ENCODE measurements at regions not wholly inside any gene's neighbourhood (a gene's known extent, or its start where the extent isn't known, plus 50 kb on each side); places are given as distances from the start of the nearest gene placed in this dataset.

DNA sequence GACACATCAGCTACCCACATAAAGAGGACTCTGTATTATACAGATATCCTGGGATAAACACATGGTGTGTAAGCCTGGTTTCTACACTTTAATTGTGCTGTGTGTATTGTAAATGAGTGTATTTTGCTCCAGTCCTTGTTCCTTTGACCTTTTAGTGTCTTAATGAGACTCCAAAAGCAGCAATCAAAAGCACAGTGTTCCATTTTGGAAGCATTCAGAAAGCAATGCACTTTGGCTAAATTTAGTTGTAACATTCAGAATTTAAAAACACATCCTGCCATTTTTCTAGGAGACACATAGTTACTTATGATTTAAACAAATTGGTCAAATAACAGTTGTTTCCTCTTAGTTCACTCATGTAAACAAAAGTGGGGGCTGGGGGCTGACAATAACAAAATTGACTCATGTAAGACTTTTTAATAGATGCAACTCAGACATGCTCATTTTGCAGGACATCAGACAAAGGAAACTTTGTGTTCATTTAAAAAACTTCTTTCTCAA lies 122.2 kb downstream of the GPR37 start:
- TF ChIP-seq POLR2A (IDR thresholded peaks at IDR 0.05) = no peak
- TF ChIP-seq, protein P1, sequence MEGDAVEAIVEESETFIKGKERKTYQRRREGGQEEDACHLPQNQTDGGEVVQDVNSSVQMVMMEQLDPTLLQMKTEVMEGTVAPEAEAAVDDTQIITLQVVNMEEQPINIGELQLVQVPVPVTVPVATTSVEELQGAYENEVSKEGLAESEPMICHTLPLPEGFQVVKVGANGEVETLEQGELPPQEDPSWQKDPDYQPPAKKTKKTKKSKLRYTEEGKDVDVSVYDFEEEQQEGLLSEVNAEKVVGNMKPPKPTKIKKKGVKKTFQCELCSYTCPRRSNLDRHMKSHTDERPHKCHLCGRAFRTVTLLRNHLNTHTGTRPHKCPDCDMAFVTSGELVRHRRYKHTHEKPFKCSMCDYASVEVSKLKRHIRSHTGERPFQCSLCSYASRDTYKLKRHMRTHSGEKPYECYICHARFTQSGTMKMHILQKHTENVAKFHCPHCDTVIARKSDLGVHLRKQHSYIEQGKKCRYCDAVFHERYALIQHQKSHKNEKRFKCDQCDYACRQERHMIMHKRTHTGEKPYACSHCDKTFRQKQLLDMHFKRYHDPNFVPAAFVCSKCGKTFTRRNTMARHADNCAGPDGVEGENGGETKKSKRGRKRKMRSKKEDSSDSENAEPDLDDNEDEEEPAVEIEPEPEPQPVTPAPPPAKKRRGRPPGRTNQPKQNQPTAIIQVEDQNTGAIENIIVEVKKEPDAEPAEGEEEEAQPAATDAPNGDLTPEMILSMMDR (IDR thresholded peaks at IDR 0.05) = no peak
- no peaks in the 10 kb centered on the region for H3K4me1 ChIP-seq
- DNase-seq (no peak), ATAC-seq (no peak)
- no peaks in the 10 kb centered on the region for H3K36me3 ChIP-seq
- H3K27ac ChIP-seq = no peak overlapping the region
- H3K4me3 ChIP-seq = no peak overlapping the region
- intact Hi-C loops (cut with DNase I) = no loop called here
- H3K9me3 ChIP-seq = no peaks in the 10 kb centered on the region
- no peaks in the 10 kb centered on the region for H3K27me3 ChIP-seq

DNA sequence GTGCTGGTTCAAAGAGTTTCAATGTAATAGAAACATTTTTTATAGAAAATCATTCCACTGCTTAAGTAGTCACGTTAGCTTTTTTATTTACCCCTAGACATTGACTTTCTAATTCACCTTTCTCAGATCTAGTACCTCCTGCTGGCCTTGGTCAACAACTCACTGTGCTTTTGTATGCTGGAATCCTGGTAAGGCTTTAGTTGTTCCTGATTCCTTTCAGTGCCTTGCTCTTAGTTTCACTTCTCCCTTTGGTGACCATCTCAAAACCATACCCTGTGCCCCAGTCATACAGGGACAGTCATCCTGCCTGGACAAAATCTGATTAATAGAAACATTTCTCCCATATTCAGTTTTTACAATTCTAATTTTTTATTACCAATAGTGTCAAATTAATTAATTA lies 130.2 kb downstream of the GPR37 start:
- Histone ChIP-seq H3K9me3 (no peaks in the 10 kb centered on the region), H3K27ac (no peak overlapping the region), H3K36me3 (no peaks in the 10 kb centered on the region), H3K4me3 (no peak overlapping the region), H3K4me1 (no peaks in the 10 kb centered on the region), H3K27me3 (no peaks in the 10 kb centered on the region)
- no peak for DNase-seq
- intact Hi-C loops (cut with DNase I) = no loop called here
- TF ChIP-seq, protein P1 (IDR thresholded peaks at IDR 0.05) = no peak
- TF ChIP-seq POLR2A (IDR thresholded peaks at IDR 0.05) = no peak
- ATAC-seq = no peak
- WGBS, 4 donors = 41 to 55% (median 42%) methylated on average over 1 of the region's 1 CpG

DNA sequence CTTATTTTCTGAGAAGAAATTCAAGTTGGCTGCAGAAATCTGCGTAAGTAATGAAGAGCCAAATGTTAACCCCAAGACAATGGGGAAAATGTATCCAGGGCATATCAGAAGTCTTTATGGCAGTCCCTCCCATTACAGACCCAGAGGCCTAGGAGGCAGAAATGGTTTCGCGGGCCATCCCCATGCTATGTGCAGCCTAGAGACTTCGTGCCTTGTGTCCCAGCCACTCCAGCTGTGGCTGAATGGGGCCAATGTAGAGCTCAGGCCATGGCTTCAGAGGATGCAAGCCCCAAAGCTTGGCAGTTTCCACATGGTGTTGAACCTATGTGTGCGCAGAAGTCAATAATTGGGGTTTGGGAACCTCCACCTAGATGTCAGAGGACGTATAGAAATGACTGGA lies 131.9 kb downstream of the GPR37 start:
- no peaks in the 10 kb centered on the region for H3K36me3 ChIP-seq
- no peaks in the 10 kb centered on the region for H3K4me1 ChIP-seq
- no peaks in the 10 kb centered on the region for H3K9me3 ChIP-seq
- DNase-seq = no peak
- intact Hi-C loops (cut with DNase I) = no loop called here
- 81 to 94% (median 84%) methylated on average over 5 to 6 of the region's 6 CpGs for WGBS, 4 donors
- no peak overlapping the region for H3K4me3 ChIP-seq
- no peak for TF ChIP-seq POLR2A (IDR thresholded peaks at IDR 0.05)
- TF ChIP-seq, protein P1 (IDR thresholded peaks at IDR 0.05) = no peak
- no peak for ATAC-seq
- H3K27me3 ChIP-seq = no peaks in the 10 kb centered on the region
- no peak overlapping the region for H3K27ac ChIP-seq

DNA sequence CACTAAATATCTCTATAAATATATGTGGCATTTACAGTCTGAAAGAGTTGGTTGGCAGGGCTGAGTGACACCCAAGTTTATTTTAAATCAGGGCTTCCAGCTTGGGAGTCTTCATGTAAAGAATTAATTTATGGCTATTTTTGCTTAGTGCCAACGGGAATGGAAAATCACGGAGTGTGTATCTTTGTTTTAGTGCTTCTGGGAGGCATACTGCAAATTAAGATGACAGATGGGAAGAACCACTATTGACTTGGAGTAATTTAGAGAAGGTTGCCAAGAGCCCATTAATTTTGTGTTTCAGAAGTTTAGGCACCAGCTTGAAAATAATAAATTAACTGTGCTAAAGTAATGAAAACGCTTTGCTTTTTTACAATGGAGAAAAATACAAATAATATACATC lies 135.2 kb downstream of the GPR37 start:
- Histone ChIP-seq H3K4me3 (no peak overlapping the region), H3K27me3 (no peaks in the 10 kb centered on the region), H3K4me1 (no peaks in the 10 kb centered on the region), H3K9me3 (peaks cover 0 to 6% (median 0%) of the 10 kb centered on the region in 12 donors), H3K27ac (no peak overlapping the region), H3K36me3 (no peaks in the 10 kb centered on the region)
- no peak for DNase-seq
- ATAC-seq = no peak
- intact Hi-C loops (cut with DNase I) = no loop called here
- TF ChIP-seq, protein P1 (IDR thresholded peaks at IDR 0.05) = no peak
- no peak for TF ChIP-seq POLR2A (IDR thresholded peaks at IDR 0.05)
- 80 to 87% (median 86%) methylated on average over 3 of the region's 3 CpGs for WGBS, 4 donors
